Sigmoid colon (tissue), 6 donors: ENCODE measurements at regions not wholly inside any gene's neighbourhood (a gene's known extent, or its start where the extent isn't known, plus 50 kb on each side); places are given as distances from the start of the nearest gene placed in this dataset.
A peak's percentile ranks its signal among the peaks of the same experiment; 100 is the strongest.
"Not testable (repeated sequence)": the region's sequence is repeated elsewhere in the genome, so short reads cannot be mapped to it uniquely, and the experiment has no call there.

Source experiments
- DNase-seq: peaks from one replicate; pipeline ENCODE4 v3.0.0-alpha.2; 2019
- H3K27ac ChIP-seq, 4 donors: fragments of 200-600 bp; sonication (generic); one replicate each; pipeline ENCODE4 v1.5.1; 2016 to 2019; ENCODE audit warnings: mild to moderate bottlenecking in 1 of 4
- H3K27me3 ChIP-seq, 3 donors: fragments of 200-600 bp; sonication (generic); one replicate each; pipeline ENCODE4 v1.5.1; 2019; ENCODE audit warnings: mild to moderate bottlenecking in 1 of 3
- H3K36me3 ChIP-seq, 4 donors: fragments of 200-600 bp; sonication (generic); one replicate each; pipeline ENCODE4 v1.5.1; 2016 to 2019
- H3K4me1 ChIP-seq, 4 donors: fragments of 200-600 bp; sonication (generic); one replicate each; pipeline ENCODE4 v1.5.1; 2017 to 2019
- H3K4me3 ChIP-seq, 4 donors: fragments of 200-600 bp; sonication (generic); one replicate each; pipeline ENCODE4 v1.5.1; 2017 to 2019; ENCODE audit warnings: mild to moderate bottlenecking in 2 of 4, moderate library complexity in 1 of 4
- H3K9me3 ChIP-seq, 4 donors: fragments of 200-600 bp in 3 of 4; sonication (generic) in 3 of 4; one replicate each; pipeline versions ENCODE4 v1.5.1 to v1.6.1; 2013 to 2019
- EP300 ChIP-seq, 4 donors: sonication (generic); formaldehyde crosslinking; IDR thresholded peaks; one replicate each; pipeline ENCODE4 v1.6.1; 2017; ENCODE audit warnings: antibody characterized with exemption in 4 of 4
- POLR2A ChIP-seq, 2 donors: fragments of 450-650 bp; IDR thresholded peaks; one replicate each; pipeline ENCODE4 v1.6.1; 2016; ENCODE audit warnings: antibody characterized with exemption in 2 of 2, mild to moderate bottlenecking in 2 of 2, moderate library complexity in 2 of 2
- POLR2AphosphoS5 ChIP-seq, 4 donors: sonication (generic); formaldehyde crosslinking; IDR thresholded peaks; one replicate each; pipeline ENCODE4 v1.6.1; 2017; ENCODE audit warnings: antibody characterized with exemption in 4 of 4
- WGBS, 2 donors: extraction: QIAGEN DNeasy Blood & Tissue Kit; methylation state at CpG; one replicate each; pipeline ENCODE4 v1.1.7; 2013; 5-methylcytosine and 5-hydroxymethylcytosine counted together
- intact Hi-C: fragments of 100-400 bp; cut with DNase I; formaldehyde crosslinking; loops from one replicate; pipeline ENCODE4 v1.15.1; 2023
- TF ChIP-seq, protein P1 (sequence below), 4 experiments: fragments of 450-650 bp in 3 of 4; fragments of 200-600 bp in 1 of 4; IDR thresholded peaks; one replicate each; pipeline ENCODE4 v1.5.1; 2016 to 2019; ENCODE audit warnings: antibody characterized with exemption in 4 of 4, mild to moderate bottlenecking in 3 of 4, moderate library complexity in 2 of 4
- donor health status: healthy with polysubstance abuse.
- donor health status: healthy.

DNA sequence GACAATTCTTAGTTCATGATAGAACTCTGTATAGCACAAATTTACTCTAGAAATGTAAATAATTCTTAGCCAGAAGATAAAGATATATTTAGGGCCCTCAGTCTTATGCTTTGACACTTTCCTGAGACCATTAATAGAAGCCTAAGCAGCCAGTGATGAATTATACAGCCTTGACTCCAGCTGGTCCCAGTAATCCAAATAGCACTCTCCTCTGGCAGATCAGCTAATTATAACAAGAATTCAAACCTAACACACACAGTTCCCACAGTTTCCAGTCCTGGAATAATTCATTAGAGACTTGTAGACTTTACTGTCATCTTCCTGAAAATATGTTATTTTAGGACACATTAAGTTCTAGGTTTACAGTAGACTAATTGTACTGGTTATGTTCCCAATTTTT, 50.4 kb downstream of the SHOC1 start:
- Histone ChIP-seq H3K4me1 (peaks cover 0 to 25% (median 18%) of the 10 kb centered on the region in 4 donors), H3K9me3 (no peaks in the 10 kb centered on the region), H3K36me3 (no peaks in the 10 kb centered on the region), H3K27ac (peak overlapping the region in 2 of 4 donors; percentile 29 to 44), H3K4me3 (no peak overlapping the region), H3K27me3 (no peaks in the 10 kb centered on the region)
- DNase-seq: no peak
- TF ChIP-seq EP300 (IDR thresholded peaks at IDR 0.05) (no peak), POLR2A (IDR thresholded peaks at IDR 0.05) (no peak), POLR2AphosphoS5 (IDR thresholded peaks at IDR 0.05) (no peak)
- TF ChIP-seq, protein P1, sequence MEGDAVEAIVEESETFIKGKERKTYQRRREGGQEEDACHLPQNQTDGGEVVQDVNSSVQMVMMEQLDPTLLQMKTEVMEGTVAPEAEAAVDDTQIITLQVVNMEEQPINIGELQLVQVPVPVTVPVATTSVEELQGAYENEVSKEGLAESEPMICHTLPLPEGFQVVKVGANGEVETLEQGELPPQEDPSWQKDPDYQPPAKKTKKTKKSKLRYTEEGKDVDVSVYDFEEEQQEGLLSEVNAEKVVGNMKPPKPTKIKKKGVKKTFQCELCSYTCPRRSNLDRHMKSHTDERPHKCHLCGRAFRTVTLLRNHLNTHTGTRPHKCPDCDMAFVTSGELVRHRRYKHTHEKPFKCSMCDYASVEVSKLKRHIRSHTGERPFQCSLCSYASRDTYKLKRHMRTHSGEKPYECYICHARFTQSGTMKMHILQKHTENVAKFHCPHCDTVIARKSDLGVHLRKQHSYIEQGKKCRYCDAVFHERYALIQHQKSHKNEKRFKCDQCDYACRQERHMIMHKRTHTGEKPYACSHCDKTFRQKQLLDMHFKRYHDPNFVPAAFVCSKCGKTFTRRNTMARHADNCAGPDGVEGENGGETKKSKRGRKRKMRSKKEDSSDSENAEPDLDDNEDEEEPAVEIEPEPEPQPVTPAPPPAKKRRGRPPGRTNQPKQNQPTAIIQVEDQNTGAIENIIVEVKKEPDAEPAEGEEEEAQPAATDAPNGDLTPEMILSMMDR (IDR thresholded peaks at IDR 0.05): no peak
- intact Hi-C loops: no loop called here

DNA sequence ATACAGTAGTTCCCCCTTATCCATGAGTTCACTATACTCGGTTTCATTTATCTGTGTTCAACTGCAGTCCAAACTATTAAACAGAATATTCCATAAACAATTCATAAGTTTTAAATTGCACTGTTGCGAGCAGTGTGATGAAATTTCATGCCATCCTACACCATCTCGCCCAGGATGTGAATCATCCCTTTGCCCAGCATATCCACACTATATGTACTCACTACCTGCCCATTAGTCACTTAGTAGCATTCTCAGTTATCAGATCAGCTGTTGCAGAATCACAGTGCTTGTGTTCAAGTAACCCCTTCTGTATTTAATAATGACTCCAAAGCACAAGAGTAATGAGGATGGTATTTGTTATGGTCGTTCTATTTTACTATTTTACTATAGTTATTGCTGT, 51.5 kb downstream of the SHOC1 start:
- WGBS, 2 donors: 65 to 66% methylated on average over 4 of the region's 4 CpGs
- no peak for DNase-seq
- no peak overlapping the region for H3K4me3 ChIP-seq
- TF ChIP-seq EP300 (IDR thresholded peaks at IDR 0.05): no peak
- no peak for TF ChIP-seq POLR2A (IDR thresholded peaks at IDR 0.05)
- TF ChIP-seq, protein P1 (IDR thresholded peaks at IDR 0.05): no peak
- TF ChIP-seq POLR2AphosphoS5 (IDR thresholded peaks at IDR 0.05): no peak
- H3K27me3 ChIP-seq: no peaks in the 10 kb centered on the region
- peak overlapping the region in 2 of 4 donors; percentile 0 to 44 for H3K27ac ChIP-seq
- no peaks in the 10 kb centered on the region for H3K36me3 ChIP-seq
- H3K9me3 ChIP-seq: no peaks in the 10 kb centered on the region
- intact Hi-C loops: no loop called here
- H3K4me1 ChIP-seq: peaks cover 0 to 25% (median 18%) of the 10 kb centered on the region in 4 donors

DNA sequence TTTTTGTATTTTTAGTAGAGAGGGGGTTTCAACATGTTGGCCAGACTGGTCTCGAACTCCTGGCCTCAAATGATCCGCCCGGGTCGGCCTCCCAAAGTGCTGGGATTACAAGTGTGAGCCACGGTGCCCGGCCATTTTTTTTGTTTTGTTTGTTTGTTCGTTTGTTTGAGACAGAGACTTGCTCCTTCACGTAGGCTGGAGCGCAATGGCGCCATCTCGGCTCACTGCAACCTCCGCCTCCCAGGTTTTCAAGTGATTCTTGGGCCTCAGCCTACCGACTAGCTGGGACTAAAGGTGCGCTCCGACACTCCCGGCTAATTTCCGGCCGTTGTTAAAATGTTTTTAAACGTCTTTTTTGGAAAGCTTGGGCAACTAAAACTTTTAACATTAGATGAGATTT, 54.0 kb downstream of the SHOC1 start:
- no peak for DNase-seq
- Histone ChIP-seq H3K4me3 (no peak overlapping the region), H3K36me3 (no peaks in the 10 kb centered on the region), H3K4me1 (peaks cover 0 to 25% (median 18%) of the 10 kb centered on the region in 4 donors), H3K27ac (no peak overlapping the region), H3K9me3 (no peaks in the 10 kb centered on the region), H3K27me3 (no peaks in the 10 kb centered on the region)
- WGBS, 2 donors: 96 to 97% methylated on average over 19 of the region's 19 CpGs
- no peak for TF ChIP-seq POLR2A (IDR thresholded peaks at IDR 0.05)
- no peak for TF ChIP-seq EP300 (IDR thresholded peaks at IDR 0.05)
- TF ChIP-seq, protein P1 (IDR thresholded peaks at IDR 0.05): no peak
- TF ChIP-seq POLR2AphosphoS5 (IDR thresholded peaks at IDR 0.05): no peak
- intact Hi-C loops: no loop called here

DNA sequence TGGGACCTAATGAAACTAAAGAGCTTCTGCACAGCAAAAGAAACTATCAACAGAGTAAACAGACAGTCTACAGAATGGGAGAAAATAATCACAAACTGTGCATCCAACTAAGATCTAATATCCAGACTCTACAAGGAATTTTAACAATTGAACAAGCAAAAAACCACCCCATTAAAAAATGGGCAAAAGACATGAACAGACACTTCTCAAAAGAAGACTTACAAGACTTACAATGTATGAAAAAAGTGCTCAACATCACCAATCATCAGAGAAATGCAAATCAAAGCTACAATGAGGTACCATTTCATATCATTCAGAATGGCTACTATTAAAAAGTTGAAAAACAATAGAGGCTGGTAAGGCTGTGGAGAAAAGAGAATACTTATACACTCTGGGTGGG, 58.0 kb downstream of the SHOC1 start:
- H3K4me1 ChIP-seq: no peaks in the 10 kb centered on the region
- H3K36me3 ChIP-seq: no peaks in the 10 kb centered on the region
- no peaks in the 10 kb centered on the region for H3K27me3 ChIP-seq
- H3K4me3 ChIP-seq: no peak overlapping the region
- H3K27ac ChIP-seq: no peak overlapping the region
- no peaks in the 10 kb centered on the region for H3K9me3 ChIP-seq
- no peak for DNase-seq
- TF ChIP-seq, protein P1 (IDR thresholded peaks at IDR 0.05): no peak
- TF ChIP-seq POLR2A (IDR thresholded peaks at IDR 0.05): no peak
- TF ChIP-seq EP300 (IDR thresholded peaks at IDR 0.05): no peak
- no peak for TF ChIP-seq POLR2AphosphoS5 (IDR thresholded peaks at IDR 0.05)
- intact Hi-C loops: no loop called here

DNA sequence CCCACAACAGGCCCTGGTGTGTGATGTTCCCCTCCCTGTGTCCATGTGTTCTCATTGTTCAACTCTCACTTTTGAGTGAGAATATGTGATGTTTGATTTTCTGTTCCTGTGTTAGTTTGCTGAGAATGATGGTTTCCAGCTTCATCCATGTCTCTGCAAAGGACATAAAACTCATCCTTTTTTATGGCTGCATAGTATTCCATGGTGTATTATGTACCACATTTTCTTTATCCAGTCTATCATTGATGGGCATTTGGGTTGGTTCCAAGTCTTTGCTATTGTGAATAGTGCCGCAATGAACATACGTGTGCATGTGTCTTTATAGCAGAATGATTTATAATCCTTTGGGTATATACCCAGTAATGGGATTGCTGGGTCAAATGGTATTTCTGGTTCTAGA, 59.4 kb downstream of the SHOC1 start:
- H3K36me3 ChIP-seq, intact Hi-C loops, H3K27ac ChIP-seq, H3K4me3 ChIP-seq, H3K4me1 ChIP-seq, DNase-seq, H3K9me3 ChIP-seq, H3K27me3 ChIP-seq: not testable (repeated sequence)
- WGBS, 2 donors: 64 to 76% methylated on average over 2 of the region's 2 CpGs
